Thyroid gland (tissue), 4 donors: ENCODE measurements at regions not wholly inside any gene's neighbourhood (a gene's known extent, or its start where the extent isn't known, plus 50 kb on each side); places are given as distances from the start of the nearest gene placed in this dataset.

Experiments used
- DNase-seq, 2 donors: peaks; one replicate each; pipeline ENCODE4 v3.0.0-alpha.2; 2019
- H3K27ac ChIP-seq, 3 donors: fragments of 200-600 bp; sonication (generic); 1 replicate in 2 of 3; 2 replicates in 1 of 3; pipeline ENCODE4 v1.5.1; 2016 to 2019; ENCODE audit warnings: mild to moderate bottlenecking in 1 of 3, moderate library complexity in 1 of 3
- H3K27me3 ChIP-seq: fragments of 200-600 bp; sonication (generic); one replicate; pipeline ENCODE4 v1.5.1; 2019
- H3K36me3 ChIP-seq, 2 donors: fragments of 200-600 bp; sonication (generic); one replicate each; pipeline ENCODE4 v1.5.1; 2016 to 2019
- H3K4me1 ChIP-seq, 2 donors: fragments of 200-600 bp; sonication (generic); one replicate each; pipeline ENCODE4 v1.5.1; 2017 to 2019
- H3K4me3 ChIP-seq, 3 donors: fragments of 200-600 bp; sonication (generic); replicated peaks in 1 of 3; 1 replicate in 2 of 3; 2 replicates in 1 of 3; pipeline ENCODE4 v1.5.1; 2016; ENCODE audit warnings: mild to moderate bottlenecking in 1 of 3
- H3K9me3 ChIP-seq: fragments of 200-600 bp; sonication (generic); one replicate; pipeline ENCODE4 v1.5.1; 2017
- POLR2A ChIP-seq, 2 donors: fragments of 450-650 bp; IDR thresholded peaks; one replicate each; pipeline ENCODE4 v1.6.1; 2017; ENCODE audit warnings: antibody characterized with exemption in 2 of 2, mild to moderate bottlenecking in 2 of 2, moderate library complexity in 1 of 2
- WGBS, 2 donors: methylation state at CpG; one replicate each; pipeline ENCODE4 v1.1.5; 2017; 5-methylcytosine and 5-hydroxymethylcytosine counted together
- intact Hi-C: fragments of 100-400 bp; cut with DNase I; formaldehyde crosslinking; loops from one replicate; pipeline ENCODE4 v1.15.1; 2023
- TF ChIP-seq, protein P1 (sequence below), 6 experiments: fragments of 200-600 bp in 3 of 6; fragments of 450-650 bp in 3 of 6; sonication (generic) in 3 of 6; IDR thresholded peaks; one replicate each; pipeline ENCODE4 v1.5.1; 2016 to 2019; ENCODE audit warnings: antibody characterized with exemption in 6 of 6, mild to moderate bottlenecking in 2 of 6, inconsistent platforms in 1 of 6, moderate library complexity in 1 of 6

DNA sequence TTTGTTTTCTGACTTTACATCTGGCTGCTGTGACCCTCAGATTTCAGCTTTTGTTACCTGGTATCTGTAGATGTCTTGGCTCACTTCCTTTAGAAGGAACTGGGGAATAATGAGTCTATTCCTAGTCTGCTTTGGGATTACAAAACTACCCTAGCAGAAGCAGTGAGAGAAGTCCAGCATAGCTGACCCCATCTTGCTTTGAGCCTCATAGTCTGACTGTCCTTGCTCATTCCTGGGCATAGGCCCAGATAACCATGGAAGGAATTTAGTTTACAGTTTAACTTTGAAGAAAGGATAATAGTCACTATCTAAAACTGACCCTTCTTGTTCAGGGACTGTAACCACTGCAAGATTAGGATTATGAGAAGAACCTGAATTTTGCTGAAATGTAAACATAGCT, 163.0 kb upstream of the HNMT start:
- Histone ChIP-seq H3K4me1 (no peaks in the 10 kb centered on the region), H3K36me3 (no peaks in the 10 kb centered on the region), H3K27me3 (no peaks in the 10 kb centered on the region), H3K4me3 (no peak overlapping the region), H3K9me3 (no peaks in the 10 kb centered on the region), H3K27ac (no peak overlapping the region)
- intact Hi-C loops = no loop called here
- no peak for DNase-seq
- no peak for TF ChIP-seq POLR2A (IDR thresholded peaks at IDR 0.05)
- TF ChIP-seq, protein P1, sequence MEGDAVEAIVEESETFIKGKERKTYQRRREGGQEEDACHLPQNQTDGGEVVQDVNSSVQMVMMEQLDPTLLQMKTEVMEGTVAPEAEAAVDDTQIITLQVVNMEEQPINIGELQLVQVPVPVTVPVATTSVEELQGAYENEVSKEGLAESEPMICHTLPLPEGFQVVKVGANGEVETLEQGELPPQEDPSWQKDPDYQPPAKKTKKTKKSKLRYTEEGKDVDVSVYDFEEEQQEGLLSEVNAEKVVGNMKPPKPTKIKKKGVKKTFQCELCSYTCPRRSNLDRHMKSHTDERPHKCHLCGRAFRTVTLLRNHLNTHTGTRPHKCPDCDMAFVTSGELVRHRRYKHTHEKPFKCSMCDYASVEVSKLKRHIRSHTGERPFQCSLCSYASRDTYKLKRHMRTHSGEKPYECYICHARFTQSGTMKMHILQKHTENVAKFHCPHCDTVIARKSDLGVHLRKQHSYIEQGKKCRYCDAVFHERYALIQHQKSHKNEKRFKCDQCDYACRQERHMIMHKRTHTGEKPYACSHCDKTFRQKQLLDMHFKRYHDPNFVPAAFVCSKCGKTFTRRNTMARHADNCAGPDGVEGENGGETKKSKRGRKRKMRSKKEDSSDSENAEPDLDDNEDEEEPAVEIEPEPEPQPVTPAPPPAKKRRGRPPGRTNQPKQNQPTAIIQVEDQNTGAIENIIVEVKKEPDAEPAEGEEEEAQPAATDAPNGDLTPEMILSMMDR (IDR thresholded peaks at IDR 0.05) = no peak

DNA sequence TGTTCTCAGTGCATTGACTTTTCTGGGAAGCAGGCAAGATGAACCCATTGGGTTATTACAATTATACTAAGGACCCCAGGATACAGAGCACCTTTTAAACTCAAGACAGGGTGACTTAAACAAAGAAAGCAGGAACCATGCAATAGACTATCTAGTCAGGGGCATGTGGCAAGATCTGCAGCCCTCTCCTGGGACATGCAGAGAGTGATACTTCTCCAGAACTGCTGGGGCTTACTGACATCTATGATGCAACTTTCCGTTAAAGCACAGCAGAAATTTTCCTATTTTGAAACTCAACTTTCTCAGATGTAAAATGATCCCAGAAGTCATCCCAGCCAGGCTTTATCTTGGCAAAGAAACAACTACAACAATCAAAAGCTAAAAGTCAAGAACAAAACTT, 162.2 kb upstream of the HNMT start:
- intact Hi-C loops = no loop called here
- DNase-seq = no peak
- H3K4me1 ChIP-seq = no peaks in the 10 kb centered on the region
- no peak overlapping the region for H3K27ac ChIP-seq
- H3K27me3 ChIP-seq = no peaks in the 10 kb centered on the region
- TF ChIP-seq, protein P1 (IDR thresholded peaks at IDR 0.05) = no peak
- no peak for TF ChIP-seq POLR2A (IDR thresholded peaks at IDR 0.05)
- WGBS, 2 donors = 59 to 78% methylated on average over 1 of the region's 1 CpG
- H3K36me3 ChIP-seq = no peaks in the 10 kb centered on the region
- no peak overlapping the region for H3K4me3 ChIP-seq
- H3K9me3 ChIP-seq = no peaks in the 10 kb centered on the region

DNA sequence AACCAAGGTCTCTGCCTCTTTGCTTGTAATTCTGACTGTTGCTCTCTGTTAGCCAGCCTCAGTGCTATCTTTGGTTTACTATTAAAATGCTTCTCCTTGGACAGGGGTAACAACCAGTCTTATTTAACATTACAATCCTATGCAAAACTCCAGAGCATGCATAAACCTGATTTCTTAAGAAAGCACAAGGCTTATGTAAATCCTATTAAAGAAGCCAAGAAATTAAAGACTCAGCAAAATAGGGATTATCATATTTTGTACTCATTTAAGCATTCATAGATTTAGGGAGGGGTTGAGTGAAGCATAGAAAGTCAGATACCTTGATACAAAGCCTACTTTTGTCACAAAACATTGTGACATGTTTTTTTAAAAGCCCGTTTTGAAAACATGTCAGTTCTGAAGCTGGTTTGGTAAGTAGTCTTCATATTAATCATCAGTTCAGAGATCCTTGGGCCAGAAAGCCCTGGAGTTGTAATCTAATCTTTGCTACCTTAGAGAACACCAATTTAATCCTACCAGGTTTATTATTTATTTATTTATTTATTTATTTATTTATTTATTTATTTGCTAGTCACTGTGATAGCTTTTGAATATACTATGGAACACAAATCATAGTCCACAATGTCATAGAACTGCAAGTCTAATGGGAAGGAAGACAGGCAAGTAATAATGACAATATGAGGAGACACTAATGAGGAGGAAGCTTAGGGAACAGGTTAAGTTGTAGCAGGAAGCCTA, 158.0 kb upstream of the HNMT start:
- TF ChIP-seq POLR2A (IDR thresholded peaks at IDR 0.05) = no peak
- TF ChIP-seq, protein P1 (IDR thresholded peaks at IDR 0.05) = no peak
- H3K9me3 ChIP-seq = no peaks in the 10 kb centered on the region
- no peaks in the 10 kb centered on the region for H3K36me3 ChIP-seq
- H3K4me3 ChIP-seq = no peak overlapping the region
- DNase-seq = no peak
- H3K27me3 ChIP-seq = no peaks in the 10 kb centered on the region
- H3K4me1 ChIP-seq = no peaks in the 10 kb centered on the region
- H3K27ac ChIP-seq = no peak overlapping the region
- 0 to 34% methylated on average over 1 of the region's 1 CpG for WGBS, 2 donors
- intact Hi-C loops = no loop called here

DNA sequence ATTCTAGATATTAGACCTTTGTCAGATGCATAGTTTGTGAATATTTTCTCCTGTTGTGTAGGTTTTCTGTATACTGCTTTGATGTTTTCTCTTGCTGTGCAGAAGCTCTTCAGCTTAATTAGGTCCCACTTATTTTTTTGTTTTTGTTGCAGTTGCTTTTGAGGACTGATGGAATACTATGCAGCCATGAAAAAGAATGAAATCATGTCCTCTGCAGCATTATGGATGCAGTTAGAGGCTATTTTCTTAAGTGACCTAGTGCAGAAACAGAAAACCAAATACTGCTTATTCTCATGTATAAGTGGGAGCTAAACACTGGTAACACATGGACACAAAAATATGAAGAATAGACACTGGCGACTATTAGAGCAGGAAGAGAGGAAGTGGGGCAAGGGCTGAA, 155.0 kb upstream of the HNMT start:
- TF ChIP-seq, protein P1 (IDR thresholded peaks at IDR 0.05) = no peak
- no peak for TF ChIP-seq POLR2A (IDR thresholded peaks at IDR 0.05)
- H3K36me3 ChIP-seq = no peaks in the 10 kb centered on the region
- intact Hi-C loops = no loop called here
- WGBS, 2 donors = 92 to 93% methylated on average over 1 of the region's 1 CpG
- H3K27me3 ChIP-seq = no peaks in the 10 kb centered on the region
- no peaks in the 10 kb centered on the region for H3K9me3 ChIP-seq
- no peak overlapping the region for H3K27ac ChIP-seq
- H3K4me3 ChIP-seq = no peak overlapping the region
- no peaks in the 10 kb centered on the region for H3K4me1 ChIP-seq
- DNase-seq = no peak

DNA sequence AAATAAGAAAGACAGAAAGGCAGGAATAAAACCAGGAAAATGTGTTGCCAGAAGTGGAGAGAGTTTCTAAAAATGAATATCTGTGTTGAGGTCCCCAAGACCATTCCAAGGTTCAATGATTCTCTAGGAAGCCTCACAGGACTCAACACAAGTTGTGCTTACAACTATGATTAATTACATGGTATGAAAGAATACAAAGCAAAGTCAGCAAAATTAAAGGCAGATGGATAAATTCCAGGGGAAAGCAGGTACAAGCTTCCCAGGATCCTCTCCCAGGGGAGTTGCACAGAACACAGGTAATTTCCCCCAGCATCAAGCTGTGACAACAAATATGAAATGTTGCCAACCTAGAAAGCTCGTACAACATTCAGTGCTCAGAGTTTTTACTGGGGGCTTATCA, 154.4 kb upstream of the HNMT start:
- H3K4me1 ChIP-seq = no peaks in the 10 kb centered on the region
- no peak for TF ChIP-seq POLR2A (IDR thresholded peaks at IDR 0.05)
- TF ChIP-seq, protein P1 (IDR thresholded peaks at IDR 0.05) = no peak
- H3K4me3 ChIP-seq = no peak overlapping the region
- 76 to 90% methylated on average over 1 of the region's 1 CpG for WGBS, 2 donors
- no peak overlapping the region for H3K27ac ChIP-seq
- H3K36me3 ChIP-seq = no peaks in the 10 kb centered on the region
- H3K9me3 ChIP-seq = no peaks in the 10 kb centered on the region
- H3K27me3 ChIP-seq = no peaks in the 10 kb centered on the region
- intact Hi-C loops = no loop called here
- DNase-seq = no peak
